ENCODE measurements at regions not wholly inside any gene's neighbourhood (a gene's known extent, or its start where the extent isn't known, plus 50 kb on each side); places are given as distances from the start of the nearest gene placed in this dataset.
"Not testable (repeated sequence)": the region's sequence is repeated elsewhere in the genome, so short reads cannot be mapped to it uniquely, and the experiment has no call there.

- no peak overlapping the region for H2BK5ac ChIP-seq (ENCODE audit: low read depth, low read length, poor library complexity)
- no peak overlapping the region for H3K14ac ChIP-seq (ENCODE audit: low read length)
- H2BK12ac ChIP-seq (ENCODE audit: low read length), result no peak overlapping the region
- H2AFZ ChIP-seq (ENCODE audit: insufficient read depth, low read length, poor library complexity), result no peak overlapping the region
- H3K4me1 ChIP-seq (ENCODE audit: control insufficient read depth in 1 of 2, insufficient read depth in 2 of 2, low read length in 2 of 2), result no peaks in the 10 kb centered on the region
- H4K8ac ChIP-seq (ENCODE audit: low read depth, low read length), result no peak overlapping the region
- H3K27me3 ChIP-seq (ENCODE audit: insufficient read depth, low read length), result no peaks in the 10 kb centered on the region
- H2BK120ac ChIP-seq (ENCODE audit: insufficient read depth, low read length, poor library complexity), result no peak overlapping the region
- no peaks in the 10 kb centered on the region for H3K36me3 ChIP-seq (ENCODE audit: control insufficient read depth in 1 of 2, insufficient read depth in 2 of 2, low read length in 2 of 2)
- H3K4me2 ChIP-seq (ENCODE audit: low read length), result no peak overlapping the region
- DNase-seq, result no peak
- H3K79me1 ChIP-seq (ENCODE audit: low read length), result no peaks in the 10 kb centered on the region
- no peak overlapping the region for H2AK5ac ChIP-seq (ENCODE audit: low read length)
- no peak overlapping the region for H3K18ac ChIP-seq (ENCODE audit: low read length)
- H3K4me3 ChIP-seq (ENCODE audit: low read depth, low read length), result no peak overlapping the region
- no peak overlapping the region for H4K91ac ChIP-seq (ENCODE audit: low read depth, low read length)
- no peak overlapping the region for H3K4ac ChIP-seq (ENCODE audit: low read depth, low read length)
- H4K12ac ChIP-seq (ENCODE audit: low read depth, low read length), result no peak overlapping the region
- WGBS (ENCODE audit: extremely low coverage, insufficient coverage, insufficient read length), result no CpG with 5 or more reads among the region's 5 CpGs
- H3K27ac ChIP-seq (ENCODE audit: low read depth, low read length), result no peak overlapping the region
- no peaks in the 10 kb centered on the region for H3K79me2 ChIP-seq (ENCODE audit: control insufficient read depth, insufficient read depth, low read length, poor library complexity)
- H3K9me3 ChIP-seq (ENCODE audit: insufficient read depth, low read depth, low read length), result no peaks in the 10 kb centered on the region
- no peak overlapping the region for H3K9ac ChIP-seq (ENCODE audit: low read length)
- H3K23ac ChIP-seq (ENCODE audit: low read length), result no peak overlapping the region
Observed at GRCh38 chr7:93711926-93712325, 137.4 kb upstream of the CALCR start.

GRCh38 chr7:93708255-93708654, 133.7 kb upstream of the CALCR start:
- not testable (repeated sequence) for H3K23ac ChIP-seq (ENCODE audit: low read length); H4K12ac ChIP-seq (ENCODE audit: low read depth, low read length); H2BK12ac ChIP-seq (ENCODE audit: low read length); H3K4me2 ChIP-seq (ENCODE audit: low read length); H2AFZ ChIP-seq (ENCODE audit: insufficient read depth, low read length, poor library complexity); H2AK5ac ChIP-seq (ENCODE audit: low read length); H3K14ac ChIP-seq (ENCODE audit: low read length); H3K18ac ChIP-seq (ENCODE audit: low read length); H2BK120ac ChIP-seq (ENCODE audit: insufficient read depth, low read length, poor library complexity); H3K79me1 ChIP-seq (ENCODE audit: low read length); H3K27ac ChIP-seq (ENCODE audit: low read depth, low read length); H2BK5ac ChIP-seq (ENCODE audit: low read depth, low read length, poor library complexity); H3K9ac ChIP-seq (ENCODE audit: low read length); H3K4ac ChIP-seq (ENCODE audit: low read depth, low read length); H3K4me1 ChIP-seq (ENCODE audit: control insufficient read depth in 1 of 2, insufficient read depth in 2 of 2, low read length in 2 of 2); H3K79me2 ChIP-seq (ENCODE audit: control insufficient read depth, insufficient read depth, low read length, poor library complexity); H3K36me3 ChIP-seq (ENCODE audit: control insufficient read depth in 1 of 2, insufficient read depth in 2 of 2, low read length in 2 of 2); H4K8ac ChIP-seq (ENCODE audit: low read depth, low read length); H3K27me3 ChIP-seq (ENCODE audit: insufficient read depth, low read length); DNase-seq; H3K4me3 ChIP-seq (ENCODE audit: low read depth, low read length); H4K91ac ChIP-seq (ENCODE audit: low read depth, low read length); H3K9me3 ChIP-seq (ENCODE audit: insufficient read depth, low read depth, low read length)
- WGBS (ENCODE audit: extremely low coverage, insufficient coverage, insufficient read length), result no CpG with 5 or more reads among the region's 5 CpGs

DNA sequence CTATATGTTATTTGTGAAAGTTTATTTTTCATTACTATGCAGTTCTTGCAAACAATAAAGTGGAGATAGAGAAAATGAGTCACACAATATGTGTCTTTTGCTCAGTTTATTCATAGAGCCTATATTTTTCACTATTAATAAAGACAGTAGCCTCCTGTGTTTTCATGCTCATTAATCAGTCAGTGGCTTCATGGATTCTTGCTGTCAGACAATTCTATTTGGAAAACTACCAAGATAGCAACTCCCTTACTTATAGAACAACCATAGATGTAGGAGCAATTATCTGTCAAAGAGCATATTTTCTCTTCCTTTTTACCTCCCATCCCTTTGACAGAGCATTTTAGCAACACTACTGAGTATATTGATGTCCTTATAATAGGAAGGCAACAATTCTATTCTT, 132.7 kb upstream of the CALCR start:
- H3K9me3 ChIP-seq (ENCODE audit: insufficient read depth, low read depth, low read length), result no peaks in the 10 kb centered on the region
- DNase-seq, result no peak
- H4K8ac ChIP-seq (ENCODE audit: low read depth, low read length), result no peak overlapping the region
- H3K27me3 ChIP-seq (ENCODE audit: insufficient read depth, low read length), result no peaks in the 10 kb centered on the region
- H2AK5ac ChIP-seq (ENCODE audit: low read length), result no peak overlapping the region
- no peak overlapping the region for H4K91ac ChIP-seq (ENCODE audit: low read depth, low read length)
- H3K36me3 ChIP-seq (ENCODE audit: control insufficient read depth in 1 of 2, insufficient read depth in 2 of 2, low read length in 2 of 2), result no peaks in the 10 kb centered on the region
- no peak overlapping the region for H4K12ac ChIP-seq (ENCODE audit: low read depth, low read length)
- no peaks in the 10 kb centered on the region for H3K79me2 ChIP-seq (ENCODE audit: control insufficient read depth, insufficient read depth, low read length, poor library complexity)
- H2AFZ ChIP-seq (ENCODE audit: insufficient read depth, low read length, poor library complexity), result no peak overlapping the region
- H3K4me1 ChIP-seq (ENCODE audit: control insufficient read depth in 1 of 2, insufficient read depth in 2 of 2, low read length in 2 of 2), result no peaks in the 10 kb centered on the region
- H2BK120ac ChIP-seq (ENCODE audit: insufficient read depth, low read length, poor library complexity), result no peak overlapping the region
- H3K4me2 ChIP-seq (ENCODE audit: low read length), result no peak overlapping the region
- no peak overlapping the region for H3K4ac ChIP-seq (ENCODE audit: low read depth, low read length)
- no peak overlapping the region for H3K23ac ChIP-seq (ENCODE audit: low read length)
- H3K14ac ChIP-seq (ENCODE audit: low read length), result no peak overlapping the region
- H2BK5ac ChIP-seq (ENCODE audit: low read depth, low read length, poor library complexity), result no peak overlapping the region
- H2BK12ac ChIP-seq (ENCODE audit: low read length), result no peak overlapping the region
- no peak overlapping the region for H3K27ac ChIP-seq (ENCODE audit: low read depth, low read length)
- H3K79me1 ChIP-seq (ENCODE audit: low read length), result no peaks in the 10 kb centered on the region
- no peak overlapping the region for H3K9ac ChIP-seq (ENCODE audit: low read length)
- no peak overlapping the region for H3K18ac ChIP-seq (ENCODE audit: low read length)
- no peak overlapping the region for H3K4me3 ChIP-seq (ENCODE audit: low read depth, low read length)

DNA sequence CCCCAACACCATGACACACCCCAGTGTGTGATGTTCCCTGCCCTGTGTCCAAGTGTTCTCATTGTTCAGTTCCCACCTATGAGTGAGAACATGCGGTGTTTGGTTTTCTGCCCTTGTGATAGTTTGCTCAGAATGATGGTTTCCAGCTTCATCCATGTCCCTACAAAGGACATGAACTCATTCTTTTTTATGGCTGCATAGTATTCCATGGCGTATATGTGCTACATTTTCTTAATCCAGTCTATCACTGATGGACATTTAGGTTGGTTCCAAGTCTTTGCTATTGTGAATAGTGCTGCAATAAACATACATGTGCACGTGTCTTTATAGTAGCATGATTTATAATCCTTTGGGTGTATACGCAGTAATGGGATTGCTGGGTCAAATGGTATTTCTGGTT, 131.6 kb upstream of the CALCR start:
- H3K9ac ChIP-seq (ENCODE audit: low read length); H4K8ac ChIP-seq (ENCODE audit: low read depth, low read length); H3K27ac ChIP-seq (ENCODE audit: low read depth, low read length); H3K4me1 ChIP-seq (ENCODE audit: control insufficient read depth in 1 of 2, insufficient read depth in 2 of 2, low read length in 2 of 2); H3K4ac ChIP-seq (ENCODE audit: low read depth, low read length); H3K79me1 ChIP-seq (ENCODE audit: low read length); H3K4me3 ChIP-seq (ENCODE audit: low read depth, low read length); H2BK120ac ChIP-seq (ENCODE audit: insufficient read depth, low read length, poor library complexity); H3K36me3 ChIP-seq (ENCODE audit: control insufficient read depth in 1 of 2, insufficient read depth in 2 of 2, low read length in 2 of 2); H2AFZ ChIP-seq (ENCODE audit: insufficient read depth, low read length, poor library complexity); H3K14ac ChIP-seq (ENCODE audit: low read length); H2BK12ac ChIP-seq (ENCODE audit: low read length); H2BK5ac ChIP-seq (ENCODE audit: low read depth, low read length, poor library complexity); H3K23ac ChIP-seq (ENCODE audit: low read length); H3K9me3 ChIP-seq (ENCODE audit: insufficient read depth, low read depth, low read length); H4K12ac ChIP-seq (ENCODE audit: low read depth, low read length); H4K91ac ChIP-seq (ENCODE audit: low read depth, low read length); DNase-seq; H3K18ac ChIP-seq (ENCODE audit: low read length); H3K4me2 ChIP-seq (ENCODE audit: low read length); H3K27me3 ChIP-seq (ENCODE audit: insufficient read depth, low read length); H2AK5ac ChIP-seq (ENCODE audit: low read length); H3K79me2 ChIP-seq (ENCODE audit: control insufficient read depth, insufficient read depth, low read length, poor library complexity): not testable (repeated sequence)
- WGBS (ENCODE audit: extremely low coverage, insufficient coverage, insufficient read length), result no CpG with 5 or more reads among the region's 4 CpGs

- no peak overlapping the region for H4K91ac ChIP-seq (ENCODE audit: low read depth, low read length)
- no peak overlapping the region for H2AFZ ChIP-seq (ENCODE audit: insufficient read depth, low read length, poor library complexity)
- no peak overlapping the region for H3K14ac ChIP-seq (ENCODE audit: low read length)
- H2AK5ac ChIP-seq (ENCODE audit: low read length), result no peak overlapping the region
- H3K4me3 ChIP-seq (ENCODE audit: low read depth, low read length), result no peak overlapping the region
- H3K4me1 ChIP-seq (ENCODE audit: control insufficient read depth in 1 of 2, insufficient read depth in 2 of 2, low read length in 2 of 2), result no peaks in the 10 kb centered on the region
- no peaks in the 10 kb centered on the region for H3K27me3 ChIP-seq (ENCODE audit: insufficient read depth, low read length)
- H3K9ac ChIP-seq (ENCODE audit: low read length), result no peak overlapping the region
- no peak overlapping the region for H3K4me2 ChIP-seq (ENCODE audit: low read length)
- no peaks in the 10 kb centered on the region for H3K9me3 ChIP-seq (ENCODE audit: insufficient read depth, low read depth, low read length)
- no peaks in the 10 kb centered on the region for H3K79me2 ChIP-seq (ENCODE audit: control insufficient read depth, insufficient read depth, low read length, poor library complexity)
- no peaks in the 10 kb centered on the region for H3K79me1 ChIP-seq (ENCODE audit: low read length)
- no peak for DNase-seq
- no peak overlapping the region for H3K18ac ChIP-seq (ENCODE audit: low read length)
- no peak overlapping the region for H3K4ac ChIP-seq (ENCODE audit: low read depth, low read length)
- no peaks in the 10 kb centered on the region for H3K36me3 ChIP-seq (ENCODE audit: control insufficient read depth in 1 of 2, insufficient read depth in 2 of 2, low read length in 2 of 2)
- no peak overlapping the region for H3K27ac ChIP-seq (ENCODE audit: low read depth, low read length)
- no peak overlapping the region for H2BK5ac ChIP-seq (ENCODE audit: low read depth, low read length, poor library complexity)
- no peak overlapping the region for H3K23ac ChIP-seq (ENCODE audit: low read length)
- H4K12ac ChIP-seq (ENCODE audit: low read depth, low read length), result no peak overlapping the region
- H4K8ac ChIP-seq (ENCODE audit: low read depth, low read length), result no peak overlapping the region
- no peak overlapping the region for H2BK12ac ChIP-seq (ENCODE audit: low read length)
- H2BK120ac ChIP-seq (ENCODE audit: insufficient read depth, low read length, poor library complexity), result no peak overlapping the region
Observed at GRCh38 chr7:93704217-93704616, 129.7 kb upstream of the CALCR start.
